ENCODE measurements at regions not wholly inside any gene's neighbourhood (a gene's known extent, or its start where the extent isn't known, plus 50 kb on each side); places are given as distances from the start of the nearest gene placed in this dataset.
"Not testable (repeated sequence)": the region's sequence is repeated elsewhere in the genome, so short reads cannot be mapped to it uniquely, and the experiment has no call there.

DNA sequence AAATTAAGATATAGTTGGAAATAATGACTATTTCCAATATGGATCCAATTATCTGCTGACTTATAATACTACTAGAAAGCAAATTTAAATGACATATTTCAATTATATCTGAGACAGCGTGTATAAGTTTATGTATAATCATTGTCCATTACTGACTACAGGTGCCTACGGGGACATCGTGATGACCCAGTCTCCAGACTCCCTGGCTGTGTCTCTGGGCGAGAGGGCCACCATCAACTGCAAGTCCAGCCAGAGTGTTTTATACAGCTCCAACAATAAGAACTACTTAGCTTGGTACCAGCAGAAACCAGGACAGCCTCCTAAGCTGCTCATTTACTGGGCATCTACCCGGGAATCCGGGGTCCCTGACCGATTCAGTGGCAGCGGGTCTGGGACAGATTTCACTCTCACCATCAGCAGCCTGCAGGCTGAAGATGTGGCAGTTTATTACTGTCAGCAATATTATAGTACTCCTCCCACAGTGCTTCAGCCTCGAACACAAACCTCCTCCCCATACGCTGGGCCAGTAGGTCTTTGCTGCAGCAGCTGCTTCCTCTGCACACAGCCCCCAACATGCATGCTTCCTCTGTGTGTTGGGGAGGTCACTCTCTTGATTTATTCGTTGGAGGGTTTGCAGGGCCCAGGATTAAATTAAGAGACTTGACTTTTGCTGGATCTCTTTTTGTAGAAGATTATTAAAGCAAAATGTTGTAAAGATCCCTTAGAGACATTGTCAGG, 194.4 kb downstream of the RPIA start:
- H3K27me3 ChIP-seq (replicated peaks; ENCODE audit: insufficient read depth, low read depth, low read length, poor library complexity): peaks cover 18% of the 10 kb centered on the region
- no peak for TF ChIP-seq EZH2 (IDR thresholded peaks at IDR 0.05; ENCODE audit: borderline replicate concordance, low read depth, low read length, poor library complexity, severe bottlenecking)
- TF ChIP-seq, protein P1, sequence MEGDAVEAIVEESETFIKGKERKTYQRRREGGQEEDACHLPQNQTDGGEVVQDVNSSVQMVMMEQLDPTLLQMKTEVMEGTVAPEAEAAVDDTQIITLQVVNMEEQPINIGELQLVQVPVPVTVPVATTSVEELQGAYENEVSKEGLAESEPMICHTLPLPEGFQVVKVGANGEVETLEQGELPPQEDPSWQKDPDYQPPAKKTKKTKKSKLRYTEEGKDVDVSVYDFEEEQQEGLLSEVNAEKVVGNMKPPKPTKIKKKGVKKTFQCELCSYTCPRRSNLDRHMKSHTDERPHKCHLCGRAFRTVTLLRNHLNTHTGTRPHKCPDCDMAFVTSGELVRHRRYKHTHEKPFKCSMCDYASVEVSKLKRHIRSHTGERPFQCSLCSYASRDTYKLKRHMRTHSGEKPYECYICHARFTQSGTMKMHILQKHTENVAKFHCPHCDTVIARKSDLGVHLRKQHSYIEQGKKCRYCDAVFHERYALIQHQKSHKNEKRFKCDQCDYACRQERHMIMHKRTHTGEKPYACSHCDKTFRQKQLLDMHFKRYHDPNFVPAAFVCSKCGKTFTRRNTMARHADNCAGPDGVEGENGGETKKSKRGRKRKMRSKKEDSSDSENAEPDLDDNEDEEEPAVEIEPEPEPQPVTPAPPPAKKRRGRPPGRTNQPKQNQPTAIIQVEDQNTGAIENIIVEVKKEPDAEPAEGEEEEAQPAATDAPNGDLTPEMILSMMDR (conservative IDR thresholded peaks at IDR 0.05; ENCODE audit: low read depth, low read length): no peak
- no peak for DNase-seq (ENCODE audit: low spot score)
- H3K4me1 ChIP-seq (ENCODE audit: insufficient read depth, low read length, poor library complexity, severe bottlenecking): no peaks in the 10 kb centered on the region
- H3K4me3 ChIP-seq (ENCODE audit: low read depth, low read length, poor library complexity, severe bottlenecking): no peak overlapping the region
- H3K36me3 ChIP-seq (ENCODE audit: insufficient read depth, low read length, poor library complexity, severe bottlenecking): no peaks in the 10 kb centered on the region
- no TSS peak for BruUV-seq (replicated peaks)
- no peak overlapping the region for H3K27ac ChIP-seq (ENCODE audit: low read depth, low read length, poor library complexity, severe bottlenecking)
- POLR2A ChIA-PET (ENCODE audit: low non-redundant PET): no interaction called here
- CTCF ChIA-PET: no interaction called here
- intact Hi-C loops (cut with micrococcal nuclease; ENCODE audit: unreplicated experiment): loop anchor here (10.0 kb wide), 1 partner anchor 259 kb away; no protein-coding TSS in a partner anchor
- no peaks in the 10 kb centered on the region for H3K9me3 ChIP-seq (ENCODE audit: low read depth, low read length, poor library complexity, severe bottlenecking)

DNA sequence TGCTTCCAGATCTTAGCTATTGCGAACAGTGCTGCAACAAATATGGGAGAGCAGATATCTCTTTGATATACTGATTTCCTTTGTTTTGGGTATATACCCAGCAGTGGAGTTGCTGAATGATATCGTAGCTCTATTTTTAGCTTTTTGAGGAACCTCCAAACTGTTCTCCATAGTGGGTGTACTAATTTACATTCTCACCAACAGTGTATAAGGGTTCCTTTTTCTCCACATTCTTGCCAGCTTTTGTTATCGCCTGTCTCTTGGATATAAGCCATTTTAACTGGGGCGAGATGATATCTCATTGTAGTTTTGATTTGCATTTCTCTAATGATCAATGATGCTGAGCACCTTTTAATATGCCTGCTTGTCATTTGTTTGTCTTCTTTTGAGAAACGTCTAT, 196.0 kb downstream of the RPIA start:
- CTCF ChIA-PET; POLR2A ChIA-PET (ENCODE audit: low non-redundant PET); DNase-seq (ENCODE audit: low spot score); H3K36me3 ChIP-seq (ENCODE audit: insufficient read depth, low read length, poor library complexity, severe bottlenecking); H3K9me3 ChIP-seq (ENCODE audit: low read depth, low read length, poor library complexity, severe bottlenecking); H3K4me1 ChIP-seq (ENCODE audit: insufficient read depth, low read length, poor library complexity, severe bottlenecking); H3K27ac ChIP-seq (ENCODE audit: low read depth, low read length, poor library complexity, severe bottlenecking); BruUV-seq (replicated peaks); H3K4me3 ChIP-seq (ENCODE audit: low read depth, low read length, poor library complexity, severe bottlenecking): not testable (repeated sequence)
- H3K27me3 ChIP-seq (replicated peaks; ENCODE audit: insufficient read depth, low read depth, low read length, poor library complexity): peaks cover 16% of the 10 kb centered on the region
- intact Hi-C loops (cut with micrococcal nuclease; ENCODE audit: unreplicated experiment): loop anchor here (10.0 kb wide), 1 partner anchor 257 kb away; no protein-coding TSS in a partner anchor

DNA sequence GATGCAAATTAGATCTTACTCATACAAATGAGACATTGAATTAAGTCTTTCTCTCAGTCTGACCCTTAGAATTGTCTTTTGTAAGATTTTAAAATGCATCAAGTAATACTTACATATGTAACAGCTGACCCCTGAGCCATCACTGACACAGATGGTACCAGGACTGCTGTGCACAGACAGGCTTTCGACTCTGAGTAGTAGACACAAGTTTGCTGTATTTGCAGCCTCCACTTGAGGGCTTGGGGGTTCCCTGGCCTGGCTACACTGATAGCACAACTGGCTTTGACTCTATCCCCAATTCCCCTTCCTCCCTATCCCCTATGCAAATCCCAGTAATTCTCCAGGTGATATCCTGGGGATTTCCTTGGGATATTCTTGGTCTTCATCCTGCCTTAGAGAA, 200.7 kb downstream of the RPIA start:
- no peak for DNase-seq (ENCODE audit: low spot score)
- Histone ChIP-seq H3K9me3 (ENCODE audit: low read depth, low read length, poor library complexity, severe bottlenecking) (no peaks in the 10 kb centered on the region), H3K27ac (ENCODE audit: low read depth, low read length, poor library complexity, severe bottlenecking) (no peak overlapping the region), H3K4me3 (ENCODE audit: low read depth, low read length, poor library complexity, severe bottlenecking) (no peak overlapping the region), H3K27me3 (replicated peaks; ENCODE audit: insufficient read depth, low read depth, low read length, poor library complexity) (peaks cover 19% of the 10 kb centered on the region), H3K36me3 (ENCODE audit: insufficient read depth, low read length, poor library complexity, severe bottlenecking) (no peaks in the 10 kb centered on the region), H3K4me1 (ENCODE audit: insufficient read depth, low read length, poor library complexity, severe bottlenecking) (no peaks in the 10 kb centered on the region)
- TF ChIP-seq EZH2 (IDR thresholded peaks at IDR 0.05; ENCODE audit: borderline replicate concordance, low read depth, low read length, poor library complexity, severe bottlenecking): no peak
- TF ChIP-seq, protein P1 (conservative IDR thresholded peaks at IDR 0.05; ENCODE audit: low read depth, low read length): no peak
- ChIA-PET CTCF (no interaction called here), POLR2A (ENCODE audit: low non-redundant PET) (no interaction called here)
- intact Hi-C loops (cut with micrococcal nuclease; ENCODE audit: unreplicated experiment): no loop called here
- no TSS peak for BruUV-seq (replicated peaks)

DNA sequence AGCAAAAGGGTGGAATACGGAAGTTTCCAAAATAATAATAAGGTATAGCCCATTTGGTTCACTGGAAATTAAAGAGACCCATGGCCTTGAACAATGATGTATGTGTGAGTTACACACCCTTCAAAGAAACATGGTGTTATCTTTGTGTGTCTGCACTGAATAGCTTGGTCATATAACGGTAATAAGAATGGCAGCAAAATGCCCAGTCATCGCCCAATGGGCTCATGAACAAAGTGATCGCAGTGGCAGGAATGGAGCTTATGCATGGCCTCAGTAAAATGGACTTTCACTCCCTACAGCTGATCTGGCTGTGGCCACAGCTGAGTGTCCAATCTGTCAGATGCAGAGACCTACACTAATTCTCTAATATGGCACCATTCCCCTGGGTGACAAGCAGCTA, 201.3 kb downstream of the RPIA start:
- intact Hi-C loops (cut with micrococcal nuclease; ENCODE audit: unreplicated experiment): no loop called here
- ChIA-PET POLR2A (ENCODE audit: low non-redundant PET) (no interaction called here), CTCF (no interaction called here)
- no peak for DNase-seq (ENCODE audit: low spot score)
- TF ChIP-seq, protein P1 (conservative IDR thresholded peaks at IDR 0.05; ENCODE audit: low read depth, low read length): no peak
- no peak for TF ChIP-seq EZH2 (IDR thresholded peaks at IDR 0.05; ENCODE audit: borderline replicate concordance, low read depth, low read length, poor library complexity, severe bottlenecking)
- peaks cover 20% of the 10 kb centered on the region for H3K27me3 ChIP-seq (replicated peaks; ENCODE audit: insufficient read depth, low read depth, low read length, poor library complexity)
- no peak overlapping the region for H3K27ac ChIP-seq (ENCODE audit: low read depth, low read length, poor library complexity, severe bottlenecking)
- H3K9me3 ChIP-seq (ENCODE audit: low read depth, low read length, poor library complexity, severe bottlenecking): no peaks in the 10 kb centered on the region
- H3K4me3 ChIP-seq (ENCODE audit: low read depth, low read length, poor library complexity, severe bottlenecking): no peak overlapping the region
- no peaks in the 10 kb centered on the region for H3K4me1 ChIP-seq (ENCODE audit: insufficient read depth, low read length, poor library complexity, severe bottlenecking)
- no peaks in the 10 kb centered on the region for H3K36me3 ChIP-seq (ENCODE audit: insufficient read depth, low read length, poor library complexity, severe bottlenecking)
- BruUV-seq (replicated peaks): no TSS peak

Data from A673 (cell line).